GM12878 (cell line): ENCODE measurements at regions not wholly inside any gene's neighbourhood (a gene's known extent, or its start where the extent isn't known, plus 50 kb on each side); places are given as distances from the start of the nearest gene placed in this dataset.
"Not testable (repeated sequence)": the region's sequence is repeated elsewhere in the genome, so short reads cannot be mapped to it uniquely, and the experiment has no call there.

ENCODE experiments used
- ATAC-seq: fragments of 200-7000 bp; cut with Tn5 transposase; 3 replicates; pipeline ENCODE4 v1.9.1; 2020; ENCODE audit warnings: mild to moderate bottlenecking, moderate library complexity
- BruUV-seq: library from RNA; stranded (reverse); fragments of 400-500 nt; replicated peaks from 2 replicates; lab custom pipeline; 2021; lab: Mats Ljungman, UMichigan
- CTCF ChIA-PET: fragments of 300-600 bp; sonication (Branson Sonifier 250); formaldehyde crosslinking; extraction: SDS; loops from one replicate; lab custom pipeline; 2021; ENCODE audit warnings: inconsistent platforms; lab: Yijun Ruan, JAX
- POLR2A ChIA-PET: fragments of 350-600 bp; formaldehyde crosslinking; extraction: SDS; loops from one replicate; lab custom pipeline; 2021; ENCODE audit warnings: inconsistent platforms; lab: Charles Lee
- RAD21 ChIA-PET: fragments of 300-600 bp; sonication (Branson Sonifier 250); formaldehyde crosslinking; loops from one replicate; lab custom pipeline; 2023; ENCODE audit warnings: antibody characterized with exemption; ENCODE audit not compliant: unreplicated experiment; lab: Charles Lee
- SMC1A ChIA-PET: fragments of 300-600 bp; sonication (Branson Sonifier 250); formaldehyde crosslinking; loops from one replicate; lab custom pipeline; 2023; ENCODE audit not compliant: unreplicated experiment, uncharacterized antibody; lab: Charles Lee
- DNase-seq: peaks from one replicate; pipeline ENCODE4 v3.0.0-alpha.2; 2011; ENCODE audit warnings: low read depth, low spot score
- FAIRE-seq: peaks from 3 replicates; lab custom pipeline; 2011; peaks lifted over from hg19 to GRCh38; lab: Jason Lieb, UNC
- H2AFZ ChIP-seq: 2 replicates; pipeline ENCODE4 v1.6.0; 2011; ENCODE audit warnings: low read depth, low read length, control low read depth; ENCODE audit not compliant: control insufficient read depth
- H3K27ac ChIP-seq: 2 replicates; pipeline ENCODE4 v1.5.1; 2011; ENCODE audit warnings: control low read depth; ENCODE audit not compliant: control insufficient read depth, insufficient read depth
- H3K27me3 ChIP-seq, 2 experiments: replicated peaks in 1 of 2; 2 replicates each; pipeline versions ENCODE4 v1.6.0 to v1.6.1; 2011; ENCODE audit warnings: low read length in 1 of 2; ENCODE audit not compliant: control insufficient read depth in 2 of 2, insufficient read depth in 2 of 2
- H3K36me3 ChIP-seq, 2 experiments: 2 replicates each; pipeline ENCODE4 v1.5.1; 2011; ENCODE audit warnings: low read length in 1 of 2; ENCODE audit not compliant: control insufficient read depth in 2 of 2, insufficient read depth in 2 of 2
- H3K4me1 ChIP-seq: 2 replicates; pipeline ENCODE4 v1.6.1; 2011; ENCODE audit warnings: mild to moderate bottlenecking, low read length, moderate library complexity, mixed read lengths; ENCODE audit not compliant: control insufficient read depth, insufficient read depth
- H3K4me2 ChIP-seq: 2 replicates; pipeline ENCODE4 v1.6.0; 2011; ENCODE audit warnings: control low read depth; ENCODE audit not compliant: control insufficient read depth, insufficient read depth
- H3K4me3 ChIP-seq: fragments of 200-600 bp; sonication (generic); 2 replicates; pipeline ENCODE4 v1.5.1; 2016
- H3K79me2 ChIP-seq: 2 replicates; pipeline ENCODE4 v1.6.0; 2011; ENCODE audit warnings: low read length; ENCODE audit not compliant: control insufficient read depth, insufficient read depth
- H3K9ac ChIP-seq: 2 replicates; pipeline ENCODE4 v1.8.0; 2011; ENCODE audit warnings: low read length, control low read depth, mixed read lengths; ENCODE audit not compliant: control insufficient read depth, insufficient read depth
- H3K9me3 ChIP-seq: replicated peaks from 3 replicates; pipeline ENCODE4 v1.5.1; 2011; ENCODE audit warnings: mild to moderate bottlenecking, low read length; ENCODE audit not compliant: control insufficient read depth, insufficient read depth
- H4K20me1 ChIP-seq: 2 replicates; pipeline ENCODE4 v1.6.0; 2011; ENCODE audit not compliant: control insufficient read depth, insufficient read depth
- ATF7 ChIP-seq: fragments of 450-650 bp; IDR thresholded peaks from 2 replicates; pipeline ENCODE4 v1.6.1; 2016; ENCODE audit warnings: low read depth, mild to moderate bottlenecking
- BCLAF1 ChIP-seq: fragments of 450-650 bp; IDR thresholded peaks from 2 replicates; pipeline ENCODE4 v1.6.1; 2017; ENCODE audit warnings: antibody characterized with exemption, mild to moderate bottlenecking, moderate library complexity
- CBX3 ChIP-seq: fragments of 200-600 bp; sonication (generic); IDR thresholded peaks from 2 replicates; pipeline ENCODE4 v1.6.1; 2016; ENCODE audit warnings: low read depth, borderline replicate concordance
- CHD1 ChIP-seq: IDR thresholded peaks from 2 replicates; pipeline ENCODE4 v1.6.1; 2012; ENCODE audit warnings: low read depth, low read length, improper control_type of control experiment
- CREB1 ChIP-seq: IDR thresholded peaks from 2 replicates; pipeline ENCODE4 v1.6.1; 2012; ENCODE audit warnings: low read depth, mild to moderate bottlenecking, inconsistent platforms
- ELK1 ChIP-seq: IDR thresholded peaks from 2 replicates; pipeline ENCODE4 v1.6.1; 2012; ENCODE audit warnings: low read depth, low read length, improper control_type of control experiment
- MEF2B ChIP-seq: fragments of 450-650 bp; IDR thresholded peaks from 2 replicates; pipeline ENCODE4 v1.6.1; 2018; ENCODE audit warnings: mild to moderate bottlenecking, moderate library complexity; ENCODE audit not compliant: partially characterized antibody, poor library complexity, severe bottlenecking
- MXI1 ChIP-seq: fragments of 150-350 bp; IDR thresholded peaks from 2 replicates; pipeline ENCODE4 v1.6.1; 2011; ENCODE audit warnings: low read depth, mild to moderate bottlenecking, inconsistent platforms, low read length, improper control_type of control experiment
- NR2C1 ChIP-seq: fragments of 450-650 bp; IDR thresholded peaks from 2 replicates; pipeline ENCODE4 v1.6.1; 2017; ENCODE audit warnings: antibody characterized with exemption, mild to moderate bottlenecking, moderate library complexity
- RAD21 ChIP-seq: IDR thresholded peaks from 2 replicates; pipeline ENCODE4 v1.6.1; 2011; ENCODE audit warnings: mild to moderate bottlenecking, low read depth, low read length, moderate library complexity; ENCODE audit not compliant: insufficient read depth
- ZBED1 ChIP-seq: IDR thresholded peaks from 2 replicates; pipeline ENCODE4 v1.6.1; 2016; ENCODE audit warnings: borderline replicate concordance
- ZNF384 ChIP-seq: IDR thresholded peaks from 2 replicates; pipeline ENCODE4 v1.6.1; 2012; ENCODE audit warnings: low read depth, mild to moderate bottlenecking, low read length, improper control_type of control experiment, borderline replicate concordance
- ZZZ3 ChIP-seq: IDR thresholded peaks from 2 replicates; pipeline ENCODE4 v1.6.1; 2011; ENCODE audit warnings: low read depth; ENCODE audit not compliant: control insufficient read depth, insufficient read length
- WGBS: methylation state at CpG from one replicate; pipeline ENCODE4 v1.1.6; 2016; ENCODE audit warnings: low lambda C conversion rate; ENCODE audit not compliant: insufficient replicate concordance, insufficient coverage; ENCODE audit errors: missing lambda C conversion rate; 5-methylcytosine and 5-hydroxymethylcytosine counted together
- in situ Hi-C: fragments of 300-500 bp; cut with MboI; formaldehyde crosslinking; loops from 9 replicates; pipeline ENCODE4 v1.14.3; 2018; ENCODE audit warnings: mixed read lengths
- intact Hi-C: fragments of 100-400 bp; cut with micrococcal nuclease; formaldehyde crosslinking; loops from one replicate; pipeline ENCODE4 v1.14.2; 2022; ENCODE audit not compliant: unreplicated experiment

GRCh38 chr14:106061877-106062500 is 535.6 kb downstream of the TMEM121 start:
- H3K79me2 ChIP-seq, H3K36me3 ChIP-seq, H3K4me3 ChIP-seq, H3K27me3 ChIP-seq, DNase-seq, in situ Hi-C loops, H3K27ac ChIP-seq, H4K20me1 ChIP-seq, H2AFZ ChIP-seq, H3K9me3 ChIP-seq, H3K4me2 ChIP-seq, BruUV-seq, intact Hi-C loops, FAIRE-seq, POLR2A ChIA-PET, H3K9ac ChIP-seq, ATAC-seq, RAD21 ChIA-PET, H3K4me1 ChIP-seq, SMC1A ChIA-PET: not testable (repeated sequence)
- CTCF ChIA-PET, result interaction anchor here (0.7 kb wide), 1 partner anchor 416 kb away, joined by 3 read pairs; no protein-coding TSS in a partner anchor
- TF ChIP-seq RAD21, result peak; percentile 13; the same call in 1 of the 2 replicates
- under 1% methylated on average over 12 of the region's 12 CpGs for WGBS

GRCh38 chr14:106062502-106063272 is 536.3 kb downstream of the TMEM121 start:
- no peaks in the 10 kb centered on the region for H3K9me3 ChIP-seq
- ChIA-PET RAD21 (no interaction called here), CTCF (no interaction called here), POLR2A (no interaction called here), SMC1A (no interaction called here)
- no TSS peak for BruUV-seq
- H3K79me2 ChIP-seq, result no peaks in the 10 kb centered on the region
- H2AFZ ChIP-seq, result no peak overlapping the region
- FAIRE-seq (no peak), DNase-seq (no peak), ATAC-seq (no peak)
- no peak overlapping the region for H3K4me3 ChIP-seq
- in situ Hi-C loops (no loop called here), intact Hi-C loops (no loop called here)
- no peaks in the 10 kb centered on the region for H3K27me3 ChIP-seq
- no peak overlapping the region for H3K9ac ChIP-seq
- no peaks in the 10 kb centered on the region for H3K4me1 ChIP-seq
- H3K27ac ChIP-seq, result no peak overlapping the region
- H3K4me2 ChIP-seq, result no peak overlapping the region
- no peaks in the 10 kb centered on the region for H4K20me1 ChIP-seq
- WGBS, result 0% methylated on average over 4 of the region's 4 CpGs
- H3K36me3 ChIP-seq, result no peaks in the 10 kb centered on the region
- TF ChIP-seq ELK1 (no peak), BCLAF1 (no peak), CREB1 (no peak), ZBED1 (no peak), ZNF384 (no peak), MXI1 (no peak), CHD1 (no peak), MEF2B (no peak), ATF7 (no peak), ZZZ3 (no peak), NR2C1 (no peak), CBX3 (no peak)
